NCI-H1092 treated with DMSO at 0.1 percent for 48 hours (cell line): ENCODE measurements at regions not wholly inside any gene's neighbourhood (a gene's known extent, or its start where the extent isn't known, plus 50 kb on each side); places are given as distances from the start of the nearest gene placed in this dataset.

ENCODE experiments used
- DNase-seq: peaks from one replicate; lab custom pipeline; 2025; lab: John Stamatoyannopoulos, UW

GRCh38 chr5:117519957-117520500, 945.4 kb upstream of the SEMA6A start:
- DNase-seq = no peak

- no peak for DNase-seq
Measured at GRCh38 chr5:117504305-117504704, 929.7 kb upstream of the SEMA6A start.

- no peak for DNase-seq
Measured at GRCh38 chr5:117497601-117498000, 923.0 kb upstream of the SEMA6A start.

- DNase-seq = no peak
Measured at GRCh38 chr5:117496801-117497200, 922.2 kb upstream of the SEMA6A start.

GRCh38 chr5:117494188-117494587, 919.6 kb upstream of the SEMA6A start:
- DNase-seq = no peak

- DNase-seq = peak; percentile 93
Measured at GRCh38 chr5:117488976-117489500, 914.4 kb upstream of the SEMA6A start.

GRCh38 chr5:117487556-117487955, 912.9 kb upstream of the SEMA6A start:
- DNase-seq = no peak

DNA sequence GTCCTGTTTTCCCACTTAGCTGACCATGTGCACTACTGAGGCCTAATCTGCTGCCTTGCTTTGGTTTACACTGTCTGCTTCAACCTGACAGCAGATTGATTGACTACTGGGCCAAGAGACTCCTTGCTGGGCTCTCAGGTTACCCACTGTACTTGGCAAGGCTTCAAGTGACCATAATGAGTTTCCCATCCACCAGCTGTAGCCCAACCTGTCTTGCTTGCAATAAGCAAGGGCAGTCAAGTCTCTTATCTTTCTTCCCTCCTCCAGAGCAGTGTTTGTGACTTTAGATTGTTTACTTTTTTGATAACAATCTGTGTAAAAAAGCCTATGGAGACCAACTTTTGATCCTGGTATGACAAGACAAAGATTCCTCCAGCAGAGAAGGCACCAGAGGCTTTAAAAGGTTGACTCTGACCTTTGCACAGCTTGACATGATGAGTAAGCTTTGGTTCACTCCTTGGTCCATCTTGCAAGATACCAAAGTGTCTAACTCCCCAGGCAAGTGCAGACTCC, 912.3 kb upstream of the SEMA6A start:
- peak; percentile 66 for DNase-seq

GRCh38 chr5:117486261-117486660, 911.6 kb upstream of the SEMA6A start:
- DNase-seq = no peak

DNA sequence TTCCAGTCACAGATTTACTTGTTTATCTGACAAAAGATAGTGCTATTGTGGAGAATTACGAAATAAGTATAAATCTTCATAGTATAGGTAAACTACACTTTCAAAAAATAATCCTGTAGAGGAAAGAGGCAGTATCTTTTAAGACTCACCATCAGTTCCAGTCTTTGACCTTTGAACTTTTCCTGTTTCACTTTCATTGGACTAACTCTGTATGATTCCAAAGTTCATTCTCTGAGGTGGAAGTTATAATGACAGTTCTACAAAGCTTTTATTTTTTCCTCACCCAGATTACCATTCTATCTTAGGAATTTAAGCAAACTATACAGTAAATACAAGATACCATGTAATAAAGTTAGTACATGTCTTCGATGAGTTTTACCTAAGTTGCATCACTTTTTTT, 901.3 kb upstream of the SEMA6A start:
- DNase-seq = no peak

DNA sequence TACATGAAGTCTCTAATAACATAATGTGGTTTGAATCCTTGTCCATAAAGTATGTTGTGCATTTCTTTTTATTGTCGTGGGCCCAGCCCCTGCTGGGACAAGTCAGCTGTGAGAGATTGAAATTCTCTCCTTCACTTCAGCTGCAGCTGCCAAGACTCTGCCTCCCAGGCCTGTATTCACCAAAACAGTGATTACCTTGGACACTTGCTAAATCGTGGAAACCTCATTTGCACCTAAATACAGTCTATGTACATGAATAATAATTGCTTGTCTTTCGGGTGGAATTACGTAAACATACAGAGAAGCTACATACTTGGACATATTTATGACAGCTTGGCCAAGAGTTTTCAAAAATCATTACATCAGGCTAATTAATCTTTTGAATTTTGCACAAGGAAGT, 898.5 kb upstream of the SEMA6A start:
- DNase-seq = no peak

GRCh38 chr5:117463881-117464570, 889.4 kb upstream of the SEMA6A start:
- no peak for DNase-seq

- DNase-seq = no peak
Measured at GRCh38 chr5:117461966-117462365, 887.3 kb upstream of the SEMA6A start.

DNA sequence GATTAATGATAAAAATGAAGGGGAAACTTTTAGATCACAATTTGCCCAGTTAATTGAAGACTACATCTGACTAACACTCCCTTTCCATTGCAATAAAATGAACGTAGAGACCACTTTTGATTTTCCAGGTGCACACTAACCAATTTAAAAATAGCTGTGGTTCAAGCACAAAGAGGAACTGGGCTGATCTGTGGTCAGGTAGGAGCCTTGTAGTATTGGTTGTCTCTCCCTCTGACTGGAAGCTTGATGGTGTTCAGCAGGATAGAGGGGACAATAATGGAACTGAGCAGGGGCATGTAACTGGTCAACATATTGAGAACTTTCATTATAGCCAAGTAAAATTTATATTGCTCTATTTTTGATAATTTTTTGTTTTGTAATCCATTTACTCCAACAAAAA, 886.8 kb upstream of the SEMA6A start:
- DNase-seq = no peak

DNA sequence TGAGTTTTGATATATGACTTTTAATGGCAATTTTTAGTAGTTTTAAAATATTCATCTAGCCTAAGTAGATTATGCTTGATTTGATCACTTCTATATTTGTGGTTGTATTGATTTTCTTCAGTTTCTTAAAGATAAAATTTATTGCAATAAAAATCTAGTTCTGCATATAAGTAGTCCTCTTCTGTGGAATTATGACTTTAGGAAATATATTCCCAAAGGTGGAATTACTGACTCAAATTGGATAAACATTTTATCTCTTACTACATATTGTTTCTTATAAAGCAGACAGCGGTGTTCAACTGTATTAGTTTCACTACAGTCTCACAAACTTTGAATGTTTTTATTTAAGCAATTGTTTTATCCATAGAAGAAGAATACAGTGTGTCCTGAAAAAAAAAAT, 883.0 kb upstream of the SEMA6A start:
- no peak for DNase-seq

DNA sequence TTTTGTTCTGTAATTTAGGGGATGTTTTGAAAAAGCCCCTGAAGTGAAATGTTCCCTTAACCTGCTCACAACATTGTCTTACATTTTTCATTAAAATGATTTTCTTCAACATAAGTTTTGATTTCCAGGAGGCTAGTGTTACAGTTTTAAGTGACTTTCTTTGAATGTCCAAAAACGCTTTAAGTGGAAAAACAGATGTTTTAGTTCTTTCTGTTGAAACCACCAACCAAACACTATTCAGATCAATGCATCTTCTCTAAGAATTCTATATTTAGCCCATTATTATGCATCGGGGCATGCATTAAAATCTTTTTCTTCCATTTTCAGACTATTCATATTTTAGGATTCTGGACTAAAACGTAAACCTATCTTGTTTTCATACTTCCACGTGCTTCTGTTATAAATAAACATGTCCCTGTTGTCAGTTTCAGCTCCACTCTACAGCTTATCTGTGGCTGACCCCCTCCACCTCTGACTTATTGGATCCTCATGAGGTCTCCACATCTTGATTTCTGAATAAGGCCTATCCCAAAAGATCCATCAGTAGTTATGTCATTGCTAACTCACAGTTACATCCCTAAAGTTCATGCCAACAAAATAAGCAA, 882.3 kb upstream of the SEMA6A start:
- no peak for DNase-seq

DNA sequence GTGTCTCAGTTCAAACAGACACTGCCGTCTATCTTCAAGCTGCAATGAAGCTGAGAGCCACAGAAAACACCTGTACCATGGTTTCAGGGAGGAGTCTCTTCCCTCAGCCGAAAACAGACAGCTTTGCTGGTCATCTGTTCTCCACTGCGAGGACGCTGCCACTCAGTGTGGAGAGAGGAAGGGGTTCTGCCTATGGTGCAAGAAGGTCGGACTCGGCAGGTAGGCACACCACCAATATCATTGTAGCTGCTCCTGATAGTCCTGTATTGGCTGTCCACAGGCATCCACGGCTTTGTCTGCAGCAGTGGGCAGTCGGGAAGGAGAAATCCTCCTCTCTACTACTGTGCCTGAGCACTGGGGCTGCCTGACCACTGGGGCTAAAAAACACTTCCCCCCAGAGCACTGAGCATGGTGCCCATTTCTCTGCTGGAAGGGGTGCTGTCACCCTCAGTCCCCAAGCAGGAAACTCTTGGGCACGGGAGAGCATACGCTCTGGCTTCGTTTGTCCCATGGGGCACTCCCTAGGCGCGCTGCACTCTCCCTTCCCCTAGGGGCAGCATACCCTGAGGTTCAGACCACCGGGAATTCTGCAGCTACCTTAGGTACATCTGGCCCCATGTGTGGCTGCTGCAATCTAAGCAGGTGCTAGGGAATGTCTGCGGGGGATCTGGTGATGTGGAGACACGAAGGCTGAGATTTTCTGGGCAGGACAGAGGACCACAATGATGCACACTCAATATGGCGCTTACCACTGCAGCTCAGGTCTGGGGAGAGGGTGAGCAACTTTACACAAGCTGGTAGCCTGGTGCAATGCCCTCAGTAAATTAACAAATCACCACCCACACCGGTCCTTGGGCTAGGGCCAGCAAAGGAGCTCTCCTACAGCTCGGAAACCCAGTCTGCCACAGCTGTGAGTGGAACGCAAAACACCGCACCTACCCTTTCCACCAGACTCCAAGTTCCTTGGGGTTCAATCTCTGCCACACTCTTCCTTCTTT, 880.9 kb upstream of the SEMA6A start:
- peak; percentile 14 for DNase-seq

- DNase-seq = peak; percentile 72
Measured at GRCh38 chr5:117454716-117455212, 880.1 kb upstream of the SEMA6A start.

DNA sequence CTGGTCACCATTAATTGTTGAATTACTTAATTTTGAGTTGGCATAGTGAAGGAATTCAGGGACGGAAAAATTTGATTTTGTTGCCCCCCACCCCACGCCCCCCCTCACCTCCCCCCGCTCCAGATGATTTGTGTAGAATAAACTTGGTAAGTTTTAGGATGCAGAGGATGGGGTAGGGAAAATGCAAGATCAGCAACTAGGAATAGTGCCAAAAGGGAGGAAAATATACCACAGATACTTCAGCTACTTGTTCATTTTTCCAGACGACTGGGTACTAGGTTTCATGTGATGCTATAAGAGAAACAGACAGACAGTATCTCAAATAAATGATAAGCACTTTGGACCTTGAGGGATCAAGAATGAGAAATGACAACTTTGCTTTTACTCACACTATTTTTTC, 862.2 kb upstream of the SEMA6A start:
- no peak for DNase-seq

DNA sequence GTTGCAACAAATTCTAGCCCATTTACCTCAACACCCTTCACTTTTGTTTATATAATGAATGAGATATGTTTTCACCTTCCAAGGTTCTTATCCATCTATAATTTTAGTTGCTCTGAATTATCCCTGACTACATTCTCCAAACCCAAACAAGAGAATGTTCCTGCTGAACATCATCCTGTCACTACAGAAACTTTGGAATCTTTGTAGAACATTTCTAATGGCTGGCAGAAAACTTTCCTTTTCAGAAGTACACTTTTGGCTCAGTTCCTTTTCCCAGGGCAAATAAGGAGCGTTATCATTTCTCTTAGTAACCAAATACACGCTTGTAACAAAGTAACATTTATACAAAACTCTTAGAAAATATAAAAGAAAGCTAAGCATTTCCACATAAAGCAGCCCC, 860.6 kb upstream of the SEMA6A start:
- DNase-seq = no peak

DNA sequence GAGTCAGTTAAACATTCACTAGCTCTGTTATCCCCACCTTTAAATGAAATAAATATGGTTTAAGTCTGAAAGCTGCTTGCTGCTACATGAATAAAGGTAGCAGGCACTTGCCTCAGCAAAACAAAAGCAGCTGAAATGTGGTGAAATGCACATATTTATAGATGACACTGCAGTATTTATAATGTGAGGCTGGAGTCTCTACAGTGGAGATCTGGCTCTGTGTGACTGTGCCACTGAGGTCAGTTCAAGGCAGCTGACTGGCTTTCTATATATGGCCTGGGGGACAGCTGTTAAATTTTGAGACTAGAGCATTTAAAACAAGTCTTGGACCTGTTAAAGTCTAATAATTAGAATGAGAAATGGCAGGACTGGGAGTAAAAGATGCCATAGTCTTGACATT, 859.6 kb upstream of the SEMA6A start:
- no peak for DNase-seq

GRCh38 chr5:117433818-117434217, 859.2 kb upstream of the SEMA6A start:
- DNase-seq = no peak
